ENCODE measurements at regions not wholly inside any gene's neighbourhood (a gene's known extent, or its start where the extent isn't known, plus 50 kb on each side); places are given as distances from the start of the nearest gene placed in this dataset.
"Not testable (repeated sequence)": the region's sequence is repeated elsewhere in the genome, so short reads cannot be mapped to it uniquely, and the experiment has no call there.

DNA sequence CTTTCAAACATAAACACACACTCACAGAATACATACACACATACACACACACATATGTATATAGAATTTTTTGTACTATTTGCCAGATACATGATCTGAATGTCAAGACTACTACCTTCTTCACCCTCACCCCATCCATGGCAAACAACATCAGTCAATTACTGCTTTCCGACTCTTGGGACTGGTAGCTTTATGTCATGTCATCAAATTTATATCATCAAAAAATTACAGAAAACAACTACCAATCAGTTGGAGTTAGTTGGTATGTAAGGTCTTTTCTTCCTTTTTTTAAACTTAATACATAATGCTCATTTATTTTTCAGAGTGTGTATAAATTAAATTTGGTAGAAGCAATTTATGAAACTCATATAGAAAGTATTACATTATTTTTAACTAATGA is 305.7 kb upstream of the MDFIC2 start:
- TF ChIP-seq CTCF (IDR thresholded peaks at IDR 0.05): no peak
- Histone ChIP-seq H3K27ac (no peak overlapping the region), H3K4me3 (no peak overlapping the region)
- DNase-seq (ENCODE audit: low spot score): no peak

- not testable (repeated sequence) for H3K27ac ChIP-seq; DNase-seq (ENCODE audit: low spot score); H3K4me3 ChIP-seq
Measured at GRCh38 chr3:70617349-70617748, 304.9 kb upstream of the MDFIC2 start.

- Histone ChIP-seq H3K27ac (no peak overlapping the region), H3K4me3 (no peak overlapping the region)
- no peak for DNase-seq (ENCODE audit: low spot score)
- no peak for TF ChIP-seq CTCF (IDR thresholded peaks at IDR 0.05)
Measured at GRCh38 chr3:70615286-70615685, 302.8 kb upstream of the MDFIC2 start.

DNA sequence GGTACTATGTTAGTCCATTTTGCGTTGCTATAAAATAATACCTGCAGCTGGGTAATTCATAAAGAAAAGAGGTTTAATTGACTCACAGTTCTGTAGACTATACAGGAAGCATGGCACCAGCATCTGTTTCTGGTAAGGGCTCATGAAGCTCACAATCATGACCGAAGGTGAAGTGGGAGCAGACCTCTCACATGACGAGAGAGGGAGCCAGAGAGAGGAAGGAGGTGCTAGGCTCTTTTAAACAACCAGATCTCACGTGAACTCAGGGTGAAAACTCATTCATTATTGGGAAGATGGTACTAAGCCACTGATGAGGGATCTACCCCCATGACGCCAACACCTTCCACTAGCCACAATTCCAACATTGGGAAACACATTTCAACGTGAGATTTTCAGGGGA is 301.7 kb upstream of the MDFIC2 start:
- TF ChIP-seq CTCF (IDR thresholded peaks at IDR 0.05): no peak
- Histone ChIP-seq H3K27ac (no peak overlapping the region), H3K4me3 (no peak overlapping the region)
- no peak for DNase-seq (ENCODE audit: low spot score)

- no peak for DNase-seq (ENCODE audit: low spot score)
- no peak overlapping the region for H3K4me3 ChIP-seq
- H3K27ac ChIP-seq: no peak overlapping the region
- no peak for TF ChIP-seq CTCF (IDR thresholded peaks at IDR 0.05)
Measured at GRCh38 chr3:70612920-70613319, 300.5 kb upstream of the MDFIC2 start.

DNA sequence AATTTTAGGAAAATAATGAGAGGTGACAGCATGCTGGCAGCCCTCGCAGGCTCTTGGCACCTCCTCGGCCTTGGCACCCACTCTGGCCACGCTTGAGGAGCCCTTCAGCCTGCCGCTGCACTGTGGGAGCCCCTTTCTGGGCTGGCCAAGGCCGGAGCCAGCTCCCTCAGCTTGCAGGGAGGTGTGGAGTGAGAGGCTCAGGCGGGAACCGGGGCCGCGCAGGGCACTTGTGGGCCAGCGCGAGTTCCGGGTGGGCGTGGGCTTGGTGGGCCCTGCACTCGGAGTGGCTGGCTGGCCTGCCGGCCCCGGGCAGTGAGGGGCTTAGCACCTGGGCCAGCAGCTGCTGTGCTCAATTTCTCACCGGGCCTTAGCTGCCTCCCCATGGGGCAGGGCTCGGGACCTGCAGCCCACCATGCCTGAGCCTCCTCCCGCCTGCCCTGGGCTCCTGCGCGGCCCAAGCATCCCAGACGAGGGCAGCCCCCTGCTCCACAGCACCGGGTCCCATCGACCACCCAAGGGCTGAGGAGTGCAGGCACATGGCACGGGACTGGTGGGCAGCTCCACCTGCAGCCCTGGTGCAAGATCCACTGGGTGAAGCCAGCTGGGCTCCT is 299.3 kb upstream of the MDFIC2 start:
- H3K4me3 ChIP-seq; H3K27ac ChIP-seq; DNase-seq (ENCODE audit: low spot score): not testable (repeated sequence)

GRCh38 chr3:70608434-70608833 is 296.0 kb upstream of the MDFIC2 start:
- no peak for TF ChIP-seq CTCF (IDR thresholded peaks at IDR 0.05)
- DNase-seq (ENCODE audit: low spot score): no peak
- Histone ChIP-seq H3K4me3 (no peak overlapping the region), H3K27ac (no peak overlapping the region)

DNA sequence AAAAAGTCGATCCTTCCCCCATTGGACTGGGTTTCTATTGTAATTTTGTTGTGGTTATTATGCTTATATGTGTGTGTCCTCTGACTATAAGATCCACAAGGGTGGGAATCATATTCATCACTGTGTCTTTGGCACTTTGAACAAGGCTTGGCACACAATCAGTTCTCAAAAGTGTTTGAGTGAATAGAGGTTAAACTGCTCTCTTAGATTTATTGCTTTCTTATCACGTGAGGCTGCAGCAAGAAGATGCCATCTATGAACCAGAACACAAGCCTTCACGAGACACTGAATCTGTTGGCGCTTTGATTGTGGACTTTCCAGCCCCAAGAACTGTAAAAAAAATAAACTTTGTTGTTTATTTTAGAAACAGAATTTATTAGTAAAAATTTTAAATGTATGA is 295.0 kb upstream of the MDFIC2 start:
- Histone ChIP-seq H3K27ac (no peak overlapping the region), H3K4me3 (no peak overlapping the region)
- TF ChIP-seq CTCF (IDR thresholded peaks at IDR 0.05): no peak
- DNase-seq (ENCODE audit: low spot score): no peak
